Embryonic facial prominence (tissue), 1 donor: ENCODE measurements at regions not wholly inside any gene's neighbourhood (a gene's known extent, or its start where the extent isn't known, plus 50 kb on each side); places are given as distances from the start of the nearest gene placed in this dataset.

Experiments used
- DNase-seq: peaks from one replicate; pipeline ENCODE4 v3.0.0-alpha.2; 2016; ENCODE audit errors: extremely low spot score

DNA sequence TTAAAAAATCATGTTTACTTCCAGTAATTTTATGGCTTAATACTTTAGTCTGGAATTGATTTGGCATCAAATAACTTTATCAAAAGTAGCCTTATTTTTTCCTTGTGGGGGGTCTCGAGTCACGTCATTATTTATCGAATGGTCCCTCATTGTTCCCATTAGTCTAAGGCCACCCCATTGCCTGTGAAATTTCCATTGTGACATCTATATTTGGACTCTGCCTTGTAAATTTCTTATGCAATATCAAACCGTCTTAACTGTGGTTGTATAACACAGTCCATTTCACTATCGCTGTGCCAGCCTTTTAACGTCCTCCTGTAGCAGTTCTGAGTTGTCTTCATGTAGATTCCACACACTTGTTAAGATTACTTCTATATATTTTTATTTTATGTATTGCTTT is 103.9 kb upstream of the RET start:
- no peak for DNase-seq

DNA sequence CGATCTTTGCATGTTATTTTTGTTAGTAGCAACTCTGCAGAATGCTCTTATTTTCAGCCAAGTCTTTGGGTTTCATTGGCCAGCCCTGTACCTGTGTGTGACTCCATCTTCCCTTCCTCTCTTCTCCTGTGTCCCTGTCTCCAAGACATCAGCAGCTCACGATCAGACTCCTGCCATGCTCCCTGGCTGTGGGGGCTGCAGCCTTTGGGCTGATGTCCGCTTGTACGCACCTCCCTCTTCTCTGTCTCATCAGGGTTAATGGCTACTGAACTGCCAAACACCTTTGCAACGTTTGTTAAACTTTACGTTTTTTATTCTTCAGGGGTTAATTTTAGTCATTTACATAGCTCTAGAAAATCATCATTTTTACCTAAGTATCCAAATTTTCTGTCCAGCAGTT is 103.5 kb upstream of the RET start:
- DNase-seq: no peak

DNA sequence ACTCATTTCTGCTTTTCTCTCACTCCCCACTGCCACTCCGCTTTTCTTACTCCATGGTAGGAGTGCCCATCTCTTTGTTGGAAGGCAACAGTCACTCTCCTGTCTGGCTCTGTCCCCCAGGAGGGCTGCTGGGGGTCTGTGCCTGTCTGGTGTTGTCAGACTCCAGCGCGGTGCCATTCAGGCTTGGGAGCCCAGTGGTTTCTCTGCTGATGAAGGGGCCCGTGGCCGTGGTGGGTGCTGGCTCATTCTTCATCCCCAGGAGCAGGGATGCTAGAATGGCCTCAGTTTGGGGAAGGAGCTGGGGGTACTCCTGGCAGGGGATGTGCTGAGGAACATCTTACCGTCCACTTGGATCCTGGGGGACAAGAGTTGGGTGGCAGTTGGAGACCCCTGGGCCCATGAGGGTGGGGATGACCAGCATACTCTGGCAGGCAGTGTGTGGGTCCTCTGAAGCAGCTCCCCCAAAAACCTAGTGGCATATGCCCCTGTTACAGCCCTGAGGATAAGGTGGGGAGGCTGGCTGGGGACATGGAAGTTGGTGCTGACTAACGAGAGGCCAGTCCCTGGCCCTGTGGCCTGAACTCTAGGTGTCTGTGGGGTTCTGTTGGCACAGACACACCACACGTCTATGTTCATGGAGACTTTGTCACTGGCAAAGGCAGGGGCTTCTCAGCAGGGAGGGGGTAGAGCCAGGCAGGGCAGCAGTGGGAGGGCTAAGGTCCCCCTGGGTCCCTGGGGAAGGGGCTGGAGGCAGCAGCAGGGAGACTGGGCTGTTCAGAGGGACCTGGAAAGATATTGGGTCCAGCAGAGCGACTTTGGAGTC is 102.8 kb upstream of the RET start:
- DNase-seq: no peak

DNA sequence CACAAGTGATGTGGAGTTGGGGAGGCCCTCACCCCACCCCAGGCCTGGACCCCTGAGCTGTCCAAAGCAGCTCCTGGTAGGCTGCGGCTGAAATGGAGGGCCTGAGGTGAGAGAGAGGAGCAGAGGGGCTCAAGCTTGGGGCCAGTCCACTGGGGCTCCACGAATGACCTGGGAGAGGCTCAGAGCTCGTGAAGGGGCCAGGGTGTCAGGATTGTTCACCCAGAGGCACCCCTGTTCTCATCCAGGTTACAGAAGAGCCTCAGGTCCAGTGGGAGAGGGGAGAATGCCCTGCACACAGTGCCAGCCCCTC is 102.2 kb upstream of the RET start:
- DNase-seq: no peak

GRCh38 chr10:42975005-42975493 is 101.8 kb upstream of the RET start:
- DNase-seq: no peak

DNA sequence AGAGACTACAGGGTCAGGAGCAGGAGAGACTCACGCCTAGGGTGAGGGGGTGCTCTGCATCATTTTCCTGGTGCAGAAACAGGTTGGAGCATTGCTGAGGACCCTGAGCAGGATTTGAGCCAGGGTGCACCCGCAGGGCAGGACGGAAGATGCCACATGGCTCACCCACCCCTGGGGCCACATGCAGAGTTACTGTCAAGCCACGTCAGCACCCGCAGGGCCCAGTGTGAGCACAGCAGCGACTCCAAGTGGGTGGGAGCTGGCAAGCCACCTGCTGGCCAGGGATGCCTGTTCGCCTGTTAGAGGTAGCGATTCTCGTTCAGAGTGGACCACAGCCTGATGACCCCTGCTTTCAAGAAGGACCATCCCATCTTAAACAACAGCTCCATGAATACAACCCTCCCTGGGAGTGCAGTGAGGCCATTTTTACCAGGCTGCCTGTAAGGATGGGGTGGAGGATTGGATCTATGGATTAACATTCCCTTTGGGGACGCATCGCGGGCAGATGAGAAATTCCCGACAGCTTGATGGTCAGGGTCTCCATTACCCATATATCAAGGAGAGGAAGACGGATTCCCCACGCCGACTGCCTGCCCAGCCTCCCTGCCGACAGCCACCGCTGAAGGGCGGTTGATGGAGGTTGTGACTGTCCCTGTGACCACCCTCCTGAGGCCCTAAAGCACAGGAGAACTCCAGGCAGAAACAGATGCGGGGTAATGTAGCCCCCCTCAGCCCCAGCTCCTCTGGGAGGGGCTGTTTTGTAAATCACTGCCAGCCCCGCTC is 101.1 kb upstream of the RET start:
- DNase-seq: no peak

DNA sequence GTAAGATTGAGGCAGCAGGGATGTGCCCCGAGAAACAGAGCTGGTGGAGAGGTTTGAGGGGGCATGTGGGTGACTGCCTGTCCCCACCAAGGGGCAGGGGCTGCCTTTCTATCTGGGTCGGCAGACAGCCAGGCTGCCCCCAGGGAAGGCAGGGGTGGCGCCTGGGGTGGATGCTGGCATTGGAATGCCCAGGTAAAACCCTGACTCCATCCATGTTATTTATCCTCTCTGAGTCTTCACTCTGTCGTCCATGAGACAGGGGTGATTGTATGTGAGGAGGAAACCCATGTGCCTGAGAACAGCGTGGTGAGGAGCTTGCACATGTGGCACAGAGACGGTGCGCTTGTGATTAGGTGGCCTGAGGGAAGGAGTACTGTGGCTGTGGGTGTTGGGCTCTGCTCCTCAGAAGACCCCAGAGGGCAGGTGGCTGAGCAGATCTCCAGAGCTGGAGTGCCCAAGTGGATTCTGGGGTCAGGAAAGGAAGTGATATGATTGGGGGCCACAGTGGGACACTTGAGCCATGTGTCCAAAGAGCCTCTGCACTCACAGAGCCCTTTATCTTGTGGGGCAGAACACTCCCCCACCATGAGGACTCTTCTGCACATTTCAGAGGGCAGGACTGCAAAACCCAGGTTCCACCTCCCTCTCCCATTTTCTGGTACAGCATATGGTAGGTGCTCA is 100.4 kb upstream of the RET start:
- DNase-seq: no peak

GRCh38 chr10:42977032-42977416 is 99.8 kb upstream of the RET start:
- DNase-seq: no peak

- no peak for DNase-seq
Observed at GRCh38 chr10:42979181-42979580, 97.7 kb upstream of the RET start.

GRCh38 chr10:42979721-42980467 is 97.0 kb upstream of the RET start:
- no peak for DNase-seq

GRCh38 chr10:42980553-42981357 is 96.1 kb upstream of the RET start:
- no peak for DNase-seq

- DNase-seq: no peak
Observed at GRCh38 chr10:42981358-42982236, 95.3 kb upstream of the RET start.

DNA sequence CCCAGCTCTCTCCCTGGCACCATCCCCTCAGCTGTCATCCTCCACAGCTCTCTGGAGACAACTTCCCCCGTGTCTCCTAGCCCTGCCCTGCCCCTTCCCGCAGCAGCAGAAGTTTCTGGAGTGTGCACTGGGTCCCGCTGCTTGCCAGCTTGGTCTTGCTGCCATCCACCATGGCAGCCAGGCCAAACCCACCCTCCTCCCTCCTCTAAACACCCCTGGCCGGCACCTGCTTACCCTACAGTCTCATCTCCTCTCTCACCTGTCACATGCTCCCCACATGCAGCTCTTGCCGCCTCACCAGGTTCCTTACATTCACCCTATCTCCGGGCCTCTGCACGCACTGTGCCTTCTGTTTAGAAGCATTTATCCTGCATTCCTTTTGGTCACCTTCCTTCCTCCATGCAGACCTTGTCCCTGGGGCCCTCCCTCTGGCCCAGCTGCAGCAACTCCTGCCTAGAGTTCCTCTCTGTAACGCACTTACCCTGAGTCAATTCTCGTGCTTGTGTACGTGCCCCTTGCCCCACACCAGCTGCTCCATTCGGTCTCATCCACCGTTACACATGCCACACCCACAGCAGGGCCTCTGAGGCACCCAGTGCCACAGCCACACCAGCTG is 93.9 kb upstream of the RET start:
- no peak for DNase-seq

DNA sequence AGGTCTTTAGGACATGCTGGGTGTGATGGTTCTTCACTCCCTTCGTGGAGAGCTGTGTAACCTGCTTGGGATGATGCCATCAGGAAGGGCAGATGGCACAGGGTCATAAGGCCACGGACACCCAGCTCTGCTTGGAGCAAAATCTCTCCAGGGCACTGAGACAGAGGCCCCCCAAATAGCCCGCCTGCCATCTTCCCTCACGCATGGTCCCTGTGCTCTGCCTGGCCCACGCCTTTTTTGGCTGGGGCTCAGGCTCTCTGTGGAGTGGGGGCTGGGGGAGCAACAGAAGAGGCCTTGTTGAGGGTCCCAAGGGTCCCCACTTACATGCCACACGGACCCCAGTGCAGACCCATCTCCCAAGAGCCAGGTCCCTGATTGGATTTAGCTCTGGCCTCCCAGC is 93.3 kb upstream of the RET start:
- DNase-seq: no peak

DNA sequence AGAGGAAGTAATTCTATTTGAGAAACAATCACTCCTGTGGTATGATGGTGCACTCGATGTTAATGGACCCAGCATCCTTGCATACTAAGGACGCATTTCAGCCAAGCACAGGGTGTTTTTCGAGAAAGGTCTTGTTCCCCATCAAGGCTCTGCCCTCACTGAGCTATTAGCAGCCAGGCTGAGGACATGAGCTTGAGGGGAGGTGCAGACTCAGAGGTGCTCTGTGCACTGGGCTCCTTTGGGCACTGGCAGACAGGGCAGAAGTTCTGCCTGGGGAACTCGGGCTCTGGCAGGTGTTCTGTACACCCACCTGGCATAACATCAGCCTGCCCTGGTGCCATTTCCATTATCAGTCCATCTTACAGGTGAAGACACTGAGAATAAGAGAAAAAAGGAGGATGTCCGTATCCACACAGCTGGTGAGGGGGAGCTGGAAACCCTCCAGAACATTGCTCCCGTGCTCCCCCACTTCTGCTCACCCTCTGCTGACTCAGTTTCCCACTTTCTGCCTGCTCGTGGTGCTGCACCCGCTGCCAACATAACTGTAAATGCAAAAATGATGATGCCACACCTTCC is 92.7 kb upstream of the RET start:
- DNase-seq: no peak

DNA sequence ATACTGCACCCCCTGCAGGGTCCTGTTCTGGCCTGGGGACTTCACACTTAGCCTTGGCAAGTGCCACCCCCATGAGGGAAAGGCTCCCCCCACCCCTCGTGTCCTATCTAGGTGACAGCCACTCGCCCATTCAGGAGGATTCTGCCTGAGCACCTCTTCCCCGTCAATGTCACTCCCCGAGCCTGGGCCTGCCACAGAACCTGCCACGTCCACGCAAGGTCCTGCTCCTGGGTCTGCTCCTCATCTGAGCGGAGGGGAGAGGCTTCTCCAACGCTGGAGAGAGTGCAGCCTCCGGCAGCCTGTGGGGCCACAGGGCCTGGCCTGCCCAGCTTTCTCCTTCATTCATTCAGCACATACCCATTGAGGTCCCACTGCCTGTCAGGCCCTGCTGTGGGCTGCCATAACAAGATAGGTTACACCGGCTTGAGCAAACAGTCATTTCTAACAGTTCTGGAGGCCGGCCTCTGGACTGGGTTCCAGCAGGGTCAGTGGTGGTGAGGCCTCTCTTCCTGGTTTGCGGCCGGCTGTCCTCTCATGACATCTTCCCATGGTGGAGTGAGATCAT is 92.0 kb upstream of the RET start:
- DNase-seq: no peak

DNA sequence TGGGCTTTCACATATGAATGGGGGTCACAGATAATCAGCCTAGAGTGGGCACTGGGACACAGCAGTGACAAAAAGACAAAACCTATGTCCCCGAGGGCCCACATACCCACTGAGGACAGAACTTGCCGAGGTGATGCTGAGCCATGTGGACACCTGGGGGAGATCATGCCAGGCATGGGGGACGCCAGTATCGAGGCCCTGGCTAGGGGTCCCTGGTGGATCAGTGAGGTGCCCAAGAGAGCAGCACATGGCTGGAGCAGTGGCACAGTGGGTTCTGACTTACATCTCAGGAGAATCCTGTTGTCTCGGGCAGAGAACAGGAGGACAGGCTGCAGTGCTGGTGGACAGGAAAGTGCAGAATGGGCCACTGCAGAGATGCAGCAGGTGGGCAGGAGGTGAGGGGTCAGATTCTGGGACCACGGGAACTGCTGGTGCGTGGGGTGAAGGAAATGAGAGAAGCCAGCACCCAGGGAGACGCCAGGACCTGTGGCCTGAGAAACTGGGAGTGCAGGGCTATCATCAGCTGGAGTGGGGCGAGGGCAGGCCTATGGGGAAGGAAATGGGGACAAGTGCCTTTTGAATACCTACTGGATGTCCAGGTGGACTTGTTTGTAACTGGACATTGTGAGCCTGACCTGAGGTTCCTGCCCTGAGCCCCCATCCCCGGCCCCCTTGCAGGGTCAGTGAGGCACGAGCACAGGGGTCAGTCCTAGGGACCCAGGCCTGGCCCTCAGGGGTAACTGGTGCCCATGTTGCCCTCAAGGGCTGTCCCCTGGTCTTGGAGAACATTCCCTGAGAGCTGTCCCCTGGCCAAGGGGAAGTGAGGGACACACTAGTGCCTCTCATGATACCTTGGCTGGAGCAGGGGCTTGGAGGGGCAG is 91.2 kb upstream of the RET start:
- DNase-seq: no peak

DNA sequence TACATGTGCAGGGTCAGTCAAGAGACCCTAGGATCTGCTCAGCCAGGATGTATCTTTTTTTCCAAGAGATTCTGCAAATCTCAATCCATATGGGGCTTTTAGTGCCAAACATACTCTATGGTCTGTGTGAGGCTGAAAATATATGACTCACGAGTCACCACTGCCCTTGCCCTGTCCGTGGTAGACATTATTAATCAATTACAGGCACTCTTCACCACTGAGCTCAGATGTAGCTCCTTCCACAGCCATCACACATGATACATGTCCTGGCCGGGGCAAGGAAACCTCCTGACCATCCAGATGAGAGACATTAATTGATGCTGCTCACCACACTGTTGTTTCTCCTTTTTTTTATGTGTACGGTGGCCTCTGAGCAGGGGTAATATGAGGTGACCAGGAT is 90.2 kb upstream of the RET start:
- DNase-seq: no peak
